ENCODE measurements at regions not wholly inside any gene's neighbourhood (a gene's known extent, or its start where the extent isn't known, plus 50 kb on each side); places are given as distances from the start of the nearest gene placed in this dataset.

DNA sequence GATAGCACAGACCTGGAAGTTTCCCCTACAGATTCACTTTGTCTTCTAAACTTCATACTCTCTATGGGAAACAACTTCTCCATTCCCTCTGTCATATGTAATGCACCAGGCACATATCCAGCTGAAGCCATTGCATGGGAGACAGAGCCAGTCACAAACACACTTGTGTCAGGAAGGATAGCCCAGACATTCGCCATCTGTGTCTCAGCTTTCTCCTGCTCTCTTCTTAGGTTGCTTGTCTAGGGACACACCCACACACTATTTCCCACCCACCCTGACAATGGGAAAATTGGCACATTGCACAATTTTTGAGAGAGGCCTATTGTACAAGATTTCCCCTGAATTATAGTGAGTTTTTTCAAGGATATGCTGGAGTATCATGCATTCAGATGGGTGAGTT lies 158.4 kb upstream of the MPDZ start:
- H3K4me1 ChIP-seq (ENCODE audit: control insufficient read depth, insufficient read depth, low read length), result no peaks in the 10 kb centered on the region
- H2AFZ ChIP-seq (ENCODE audit: control insufficient read depth, low read depth, low read length), result no peak overlapping the region
- no peak for ATAC-seq
- CTCF ChIA-PET, result interaction anchor here (1.6 kb wide), 1 partner anchor 10 kb away, joined by 7 read pairs; no protein-coding TSS in a partner anchor
- in situ Hi-C loops (cut with MboI) (no loop called here), intact Hi-C loops (cut with micrococcal nuclease; ENCODE audit: unreplicated experiment) (no loop called here)
- H3K79me2 ChIP-seq (ENCODE audit: control insufficient read depth, insufficient read depth, low read length), result no peaks in the 10 kb centered on the region
- H3K27me3 ChIP-seq (replicated peaks in 1 of 2; ENCODE audit: control insufficient read depth in 2 of 2, insufficient read depth in 2 of 2, low read length in 1 of 2), result no peaks in the 10 kb centered on the region
- H3K9ac ChIP-seq (ENCODE audit: control insufficient read depth, insufficient read depth, low read length), result no peak overlapping the region
- 80% methylated on average over 1 of the region's 1 CpG for WGBS (ENCODE audit: insufficient coverage, insufficient replicate concordance, low lambda C conversion rate, missing lambda C conversion rate)
- SMC1A ChIA-PET (ENCODE audit: uncharacterized antibody, unreplicated experiment), result interaction anchor here (0.5 kb wide), 1 partner anchor 66 kb away, joined by 3 read pairs; no protein-coding TSS in a partner anchor
- RAD21 ChIA-PET (ENCODE audit: unreplicated experiment), result no interaction called here
- BruUV-seq (replicated peaks), result no TSS peak
- H3K4me3 ChIP-seq, result no peak overlapping the region
- DNase-seq (ENCODE audit: low read depth, low spot score), result no peak
- no peaks in the 10 kb centered on the region for H3K9me3 ChIP-seq (replicated peaks; ENCODE audit: control insufficient read depth, insufficient read depth, low read length)
- FAIRE-seq, result no peak
- POLR2A ChIA-PET, result no interaction called here
- no peaks in the 10 kb centered on the region for H4K20me1 ChIP-seq (ENCODE audit: control insufficient read depth, insufficient read depth)
- no peak overlapping the region for H3K4me2 ChIP-seq (ENCODE audit: control insufficient read depth, insufficient read depth)
- no peak overlapping the region for H3K27ac ChIP-seq (ENCODE audit: control insufficient read depth, insufficient read depth)
- no peak for TF ChIP-seq FOS (IDR thresholded peaks at IDR 0.05; ENCODE audit: borderline replicate concordance, extremely low read depth, insufficient read length)
- TF ChIP-seq, protein P1, sequence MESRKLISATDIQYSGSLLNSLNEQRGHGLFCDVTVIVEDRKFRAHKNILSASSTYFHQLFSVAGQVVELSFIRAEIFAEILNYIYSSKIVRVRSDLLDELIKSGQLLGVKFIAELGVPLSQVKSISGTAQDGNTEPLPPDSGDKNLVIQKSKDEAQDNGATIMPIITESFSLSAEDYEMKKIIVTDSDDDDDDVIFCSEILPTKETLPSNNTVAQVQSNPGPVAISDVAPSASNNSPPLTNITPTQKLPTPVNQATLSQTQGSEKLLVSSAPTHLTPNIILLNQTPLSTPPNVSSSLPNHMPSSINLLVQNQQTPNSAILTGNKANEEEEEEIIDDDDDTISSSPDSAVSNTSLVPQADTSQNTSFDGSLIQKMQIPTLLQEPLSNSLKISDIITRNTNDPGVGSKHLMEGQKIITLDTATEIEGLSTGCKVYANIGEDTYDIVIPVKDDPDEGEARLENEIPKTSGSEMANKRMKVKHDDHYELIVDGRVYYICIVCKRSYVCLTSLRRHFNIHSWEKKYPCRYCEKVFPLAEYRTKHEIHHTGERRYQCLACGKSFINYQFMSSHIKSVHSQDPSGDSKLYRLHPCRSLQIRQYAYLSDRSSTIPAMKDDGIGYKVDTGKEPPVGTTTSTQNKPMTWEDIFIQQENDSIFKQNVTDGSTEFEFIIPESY (IDR thresholded peaks at IDR 0.05), result no peak
- no peak for TF ChIP-seq MEF2B (IDR thresholded peaks at IDR 0.05; ENCODE audit: partially characterized antibody, poor library complexity, severe bottlenecking)
- TF ChIP-seq BACH1 (IDR thresholded peaks at IDR 0.05; ENCODE audit: borderline replicate concordance), result no peak
- TF ChIP-seq JUND (IDR thresholded peaks at IDR 0.05; ENCODE audit: low read depth, low read length), result no peak
- no peak for TF ChIP-seq SIX5 (IDR thresholded peaks at IDR 0.05; ENCODE audit: low read depth, low read length, severe bottlenecking)
- TF ChIP-seq EZH2 (IDR thresholded peaks at IDR 0.05; ENCODE audit: borderline replicate concordance, control insufficient read depth, low read depth, low read length), result no peak
- TF ChIP-seq RELA (IDR thresholded peaks at IDR 0.05; ENCODE audit: borderline replicate concordance, partially characterized antibody), result no peak
- TF ChIP-seq TBL1XR1 (IDR thresholded peaks at IDR 0.05; ENCODE audit: low read depth, low read length), result no peak
- TF ChIP-seq, protein P2, sequence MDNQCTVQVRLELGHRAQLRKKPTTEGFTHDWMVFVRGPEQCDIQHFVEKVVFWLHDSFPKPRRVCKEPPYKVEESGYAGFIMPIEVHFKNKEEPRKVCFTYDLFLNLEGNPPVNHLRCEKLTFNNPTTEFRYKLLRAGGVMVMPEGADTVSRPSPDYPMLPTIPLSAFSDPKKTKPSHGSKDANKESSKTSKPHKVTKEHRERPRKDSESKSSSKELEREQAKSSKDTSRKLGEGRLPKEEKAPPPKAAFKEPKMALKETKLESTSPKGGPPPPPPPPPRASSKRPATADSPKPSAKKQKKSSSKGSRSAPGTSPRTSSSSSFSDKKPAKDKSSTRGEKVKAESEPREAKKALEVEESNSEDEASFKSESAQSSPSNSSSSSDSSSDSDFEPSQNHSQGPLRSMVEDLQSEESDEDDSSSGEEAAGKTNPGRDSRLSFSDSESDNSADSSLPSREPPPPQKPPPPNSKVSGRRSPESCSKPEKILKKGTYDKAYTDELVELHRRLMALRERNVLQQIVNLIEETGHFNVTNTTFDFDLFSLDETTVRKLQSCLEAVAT (IDR thresholded peaks at IDR 0.05), result no peak
- TF ChIP-seq IKZF2 (IDR thresholded peaks at IDR 0.05), result no peak
- TF ChIP-seq CBFB (IDR thresholded peaks at IDR 0.05; ENCODE audit: low read depth), result no peak
- no peak for TF ChIP-seq PAX5 (IDR thresholded peaks at IDR 0.05; ENCODE audit: borderline replicate concordance, low read depth, low read length)
- no peak for TF ChIP-seq ZNF24 (IDR thresholded peaks at IDR 0.05)
- TF ChIP-seq RB1 (IDR thresholded peaks at IDR 0.05; ENCODE audit: borderline replicate concordance), result no peak
- no peaks in the 10 kb centered on the region for H3K36me3 ChIP-seq (ENCODE audit: control insufficient read depth in 2 of 2, insufficient read depth in 2 of 2, low read length in 1 of 2)
